WTC11 (cell line): ENCODE measurements at regions not wholly inside any gene's neighbourhood (a gene's known extent, or its start where the extent isn't known, plus 50 kb on each side); places are given as distances from the start of the nearest gene placed in this dataset.

ENCODE experiments used
- ATAC-seq: fragments of 200-7000 bp; cut with Tn5 transposase; 2 replicates; pipeline ENCODE4 v1.10.0; 2021; ENCODE audit warnings: mild to moderate bottlenecking, moderate library complexity
- CTCF ChIA-PET: fragments of 300-600 bp; sonication (Branson Sonifier 250); formaldehyde crosslinking; loops from one replicate; lab custom pipeline; 2021; ENCODE audit warnings: antibody characterized with exemption; lab: Charles Lee
- POLR2A ChIA-PET: fragments of 350-600 bp; sonication (Branson Sonifier 250); formaldehyde crosslinking; loops from one replicate; lab custom pipeline; 2021; ENCODE audit warnings: antibody characterized with exemption; lab: Charles Lee
- DNase-seq: peaks from one replicate; pipeline ENCODE4 v3.0.0; 2021; ENCODE audit warnings: low spot score
- H3K27ac Mint-ChIP-seq: 2 replicates; pipeline ENCODE4 v1.8.0; 2021; ENCODE audit warnings: mixed read lengths
- H3K27me3 Mint-ChIP-seq: 2 replicates; pipeline ENCODE4 v1.8.0; 2021; ENCODE audit warnings: low read depth, mild to moderate bottlenecking, moderate library complexity, mixed read lengths
- H3K36me3 Mint-ChIP-seq: 2 replicates; pipeline ENCODE4 v1.8.0; 2021; ENCODE audit warnings: mixed read lengths
- H3K4me1 Mint-ChIP-seq: 2 replicates; pipeline ENCODE4 v1.8.0; 2022; ENCODE audit warnings: mixed read lengths
- H3K4me3 Mint-ChIP-seq: 2 replicates; pipeline ENCODE4 v1.8.0; 2021; ENCODE audit warnings: mild to moderate bottlenecking, moderate library complexity, mixed read lengths
- H3K9me3 Mint-ChIP-seq: 2 replicates; pipeline ENCODE4 v1.8.0; 2021; ENCODE audit warnings: mixed read lengths
- ARID4B ChIP-seq: sonication (generic); formaldehyde crosslinking; IDR thresholded peaks from 2 replicates; pipeline ENCODE4 v1.8.0; 2023; ENCODE audit warnings: missing genetic modification reagents, mild to moderate bottlenecking, borderline replicate concordance
- ATF1 ChIP-seq: sonication (generic); formaldehyde crosslinking; IDR thresholded peaks from 2 replicates; pipeline ENCODE4 v1.8.1; 2023; ENCODE audit warnings: mild to moderate bottlenecking, moderate library complexity, missing genetic modification reagents
- ATF3 ChIP-seq: sonication (generic); formaldehyde crosslinking; conservative IDR thresholded peaks from 2 replicates; pipeline ENCODE4 v1.8.1; 2022; ENCODE audit warnings: mild to moderate bottlenecking, missing genetic modification reagents
- CTCF ChIP-seq: fragments of 200-600 bp; IDR thresholded peaks from 2 replicates; pipeline ENCODE4 v1.8.0; 2022; ENCODE audit warnings: antibody characterized with exemption
- E2F4 ChIP-seq: sonication (generic); formaldehyde crosslinking; IDR thresholded peaks from 2 replicates; pipeline ENCODE4 v1.8.1; 2022; ENCODE audit warnings: low read depth, mild to moderate bottlenecking, moderate library complexity, missing genetic modification reagents, borderline replicate concordance
- ERG ChIP-seq: fragments of 250-450 bp; sonication (Bioruptor Pico); IDR thresholded peaks from 2 replicates; pipeline ENCODE4 v1.8.0; 2021; ENCODE audit warnings: mild to moderate bottlenecking
- FOXP1 ChIP-seq: sonication (generic); formaldehyde crosslinking; IDR thresholded peaks from 2 replicates; pipeline ENCODE4 v1.8.0; 2022; ENCODE audit warnings: missing genetic modification reagents, mild to moderate bottlenecking, moderate library complexity, borderline replicate concordance
- GABPB1 ChIP-seq: sonication (generic); formaldehyde crosslinking; IDR thresholded peaks from 2 replicates; pipeline ENCODE4 v1.8.1; 2023; ENCODE audit warnings: mild to moderate bottlenecking, missing genetic modification reagents
- GRHL2 ChIP-seq: fragments of 250-450 bp; sonication (Bioruptor Pico); IDR thresholded peaks from 2 replicates; pipeline ENCODE4 v1.8.0; 2022; ENCODE audit warnings: mild to moderate bottlenecking, moderate library complexity; ENCODE audit not compliant: insufficient replicate concordance, severe bottlenecking
- GTF2I ChIP-seq: fragments of 250-450 bp; sonication (Bioruptor Pico); conservative IDR thresholded peaks from 2 replicates; pipeline ENCODE4 v1.4.0; 2021; ENCODE audit warnings: mild to moderate bottlenecking
- HMGA2 ChIP-seq: fragments of 250-450 bp; sonication (Bioruptor Pico); IDR thresholded peaks from 2 replicates; pipeline ENCODE4 v1.4.0; 2021; ENCODE audit warnings: mild to moderate bottlenecking, moderate library complexity
- IRF2 ChIP-seq: sonication (generic); formaldehyde crosslinking; IDR thresholded peaks from 2 replicates; pipeline ENCODE4 v1.8.0; 2022; ENCODE audit warnings: low read depth, missing genetic modification reagents, borderline replicate concordance
- JAZF1 ChIP-seq: fragments of 250-450 bp; sonication (Bioruptor Pico); IDR thresholded peaks from 2 replicates; pipeline ENCODE4 v1.9.0; 2021; ENCODE audit warnings: moderate library complexity, mild to moderate bottlenecking, inconsistent platforms
- KAT7 ChIP-seq: sonication (generic); formaldehyde crosslinking; IDR thresholded peaks from 2 replicates; pipeline ENCODE4 v1.8.1; 2023; ENCODE audit warnings: missing genetic modification reagents, mild to moderate bottlenecking, borderline replicate concordance
- MXD4 ChIP-seq: fragments of 250-450 bp; sonication (Bioruptor Pico); IDR thresholded peaks from 2 replicates; pipeline ENCODE4 v1.8.0; 2021; ENCODE audit warnings: mild to moderate bottlenecking, moderate library complexity, borderline replicate concordance
- MYBL2 ChIP-seq: sonication (generic); formaldehyde crosslinking; IDR thresholded peaks from 2 replicates; pipeline ENCODE4 v1.8.1; 2023; ENCODE audit warnings: mild to moderate bottlenecking, moderate library complexity, missing genetic modification reagents
- PRRX2 ChIP-seq: fragments of 250-450 bp; sonication (Bioruptor Pico); IDR thresholded peaks from 2 replicates; pipeline ENCODE4 v1.8.0; 2021; ENCODE audit warnings: mild to moderate bottlenecking
- USF1 ChIP-seq: sonication (generic); formaldehyde crosslinking; IDR thresholded peaks from 2 replicates; pipeline ENCODE4 v1.8.0; 2022; ENCODE audit warnings: mild to moderate bottlenecking, missing genetic modification reagents
- ZBTB43 ChIP-seq: sonication (generic); formaldehyde crosslinking; IDR thresholded peaks from 2 replicates; pipeline ENCODE4 v1.8.1; 2023; ENCODE audit warnings: mild to moderate bottlenecking, missing genetic modification reagents
- ZNF138 ChIP-seq: sonication (generic); formaldehyde crosslinking; conservative IDR thresholded peaks from 2 replicates; pipeline ENCODE4 v1.8.1; 2022; ENCODE audit warnings: mild to moderate bottlenecking, moderate library complexity, missing genetic modification reagents
- ZNF317 ChIP-seq: sonication (generic); formaldehyde crosslinking; IDR thresholded peaks from 2 replicates; pipeline ENCODE4 v1.8.1; 2023; ENCODE audit warnings: low read depth, mild to moderate bottlenecking, moderate library complexity, missing genetic modification reagents, borderline replicate concordance
- ZNF416 ChIP-seq: fragments of 250-450 bp; sonication (Bioruptor Pico); IDR thresholded peaks from 2 replicates; pipeline ENCODE4 v1.9.0; 2021; ENCODE audit warnings: mild to moderate bottlenecking, inconsistent platforms
- ZNF423 ChIP-seq: fragments of 250-450 bp; sonication (Bioruptor Pico); IDR thresholded peaks from 2 replicates; pipeline ENCODE4 v2.1.2; 2022; ENCODE audit warnings: mild to moderate bottlenecking, moderate library complexity
- ZSCAN18 ChIP-seq: fragments of 250-450 bp; sonication (Bioruptor Pico); IDR thresholded peaks from 2 replicates; pipeline ENCODE4 v2.1.2; 2022; ENCODE audit warnings: mild to moderate bottlenecking, moderate library complexity

GRCh38 chr11:129611661-129612446, 203.8 kb upstream of the TMEM45B start:
- H3K4me1 Mint-ChIP-seq: no peaks in the 10 kb centered on the region
- H3K9me3 Mint-ChIP-seq: no peaks in the 10 kb centered on the region
- no peak for DNase-seq
- no peak for TF ChIP-seq MXD4
- no peak for TF ChIP-seq ZNF138 (CRISPR knock-in tag)
- TF ChIP-seq PRRX2 (CRISPR knock-in tag): no peak
- no peak for TF ChIP-seq USF1
- no peak for TF ChIP-seq ZNF423 (CRISPR knock-in tag)
- TF ChIP-seq GABPB1 (CRISPR knock-in tag): no peak
- no peak for TF ChIP-seq MYBL2
- TF ChIP-seq GRHL2 (CRISPR knock-in tag): no peak
- TF ChIP-seq JAZF1: no peak
- TF ChIP-seq ZNF416 (CRISPR knock-in tag): no peak
- TF ChIP-seq HMGA2 (CRISPR knock-in tag): no peak
- no peak for TF ChIP-seq E2F4
- TF ChIP-seq ZSCAN18 (CRISPR knock-in tag): no peak
- TF ChIP-seq ZNF317: no peak
- TF ChIP-seq ATF1 (CRISPR knock-in tag): no peak
- no peak for TF ChIP-seq IRF2 (CRISPR knock-in tag)
- TF ChIP-seq FOXP1: no peak
- TF ChIP-seq CTCF: no peak
- no peak for TF ChIP-seq ERG
- TF ChIP-seq KAT7 (CRISPR knock-in tag): no peak
- TF ChIP-seq, all 79 proteins: peak for 0
- POLR2A ChIA-PET: no interaction called here
- H3K27me3 Mint-ChIP-seq: no peaks in the 10 kb centered on the region
- no peaks in the 10 kb centered on the region for H3K36me3 Mint-ChIP-seq
- no peak overlapping the region for H3K4me3 Mint-ChIP-seq
- H3K27ac Mint-ChIP-seq: no peak overlapping the region
- CTCF ChIA-PET: interaction anchor here (1.3 kb wide), 1 partner anchor 84 kb away, joined by 9 read pairs; no protein-coding TSS in a partner anchor
- ATAC-seq: no peak

- ATAC-seq (no peak), DNase-seq (no peak)
- Mint-ChIP-seq H3K27me3 (no peaks in the 10 kb centered on the region), H3K27ac (no peak overlapping the region), H3K4me1 (no peaks in the 10 kb centered on the region), H3K9me3 (no peaks in the 10 kb centered on the region), H3K4me3 (no peak overlapping the region), H3K36me3 (no peaks in the 10 kb centered on the region)
- POLR2A ChIA-PET: no interaction called here
- CTCF ChIA-PET: interaction anchor here (0.7 to 1.3 kb wide), 2 partner anchors 83 to 319 kb away, joined by 3 to 9 read pairs; no protein-coding TSS in a partner anchor
- TF ChIP-seq GTF2I (CRISPR knock-in tag) (no peak), ATF3 (CRISPR knock-in tag) (no peak), ARID4B (CRISPR knock-in tag) (no peak), ZBTB43 (CRISPR knock-in tag) (no peak), ATF1 (CRISPR knock-in tag) (no peak)
Observed at GRCh38 chr11:129612447-129612961, 203.1 kb upstream of the TMEM45B start.
